Endothelial cell of umbilical vein (primary cell): ENCODE measurements at regions not wholly inside any gene's neighbourhood (a gene's known extent, or its start where the extent isn't known, plus 50 kb on each side); places are given as distances from the start of the nearest gene placed in this dataset.

ENCODE experiments used
- BruUV-seq: library from RNA; stranded (reverse); fragments of 400-500 nt; replicated peaks from 2 replicates; lab custom pipeline; 2021; lab: Mats Ljungman, UMichigan
- CTCF ChIA-PET: fragments of 300-600, 350-600 bp; sonication (Branson Sonifier 250); formaldehyde crosslinking; loops from one replicate; lab custom pipeline; 2021; ENCODE audit warnings: antibody characterized with exemption, inconsistent platforms; lab: Charles Lee
- POLR2A ChIA-PET: fragments of 300-600, 350-600 bp; sonication (Branson Sonifier 250); formaldehyde crosslinking; loops from one replicate; lab custom pipeline; 2021; ENCODE audit warnings: antibody characterized with exemption, inconsistent platforms; lab: Charles Lee
- DNase-seq: peaks from one replicate; pipeline ENCODE4 v3.0.0-alpha.2; 2011; ENCODE audit warnings: low read depth, low spot score
- FAIRE-seq: peaks from 2 replicates; lab custom pipeline; 2011; peaks lifted over from hg19 to GRCh38; lab: Jason Lieb, UNC
- H2AFZ ChIP-seq: 2 replicates; pipeline ENCODE4 v1.6.0; 2012; ENCODE audit warnings: low read depth, low read length, control low read depth, inconsistent platforms
- H3K27ac ChIP-seq: 2 replicates; pipeline ENCODE4 v1.5.1; 2011; ENCODE audit warnings: low read depth, mild to moderate bottlenecking, control low read depth, low read length, moderate library complexity; ENCODE audit not compliant: insufficient read depth
- H3K27me3 ChIP-seq, 2 experiments: 2 replicates each; pipeline versions ENCODE4 v1.6.0 to v1.6.1; 2011; ENCODE audit warnings: low read length in 2 of 2, mixed read lengths in 1 of 2; ENCODE audit not compliant: control insufficient read depth in 2 of 2, insufficient read depth in 2 of 2
- H3K36me3 ChIP-seq, 2 experiments: 2 replicates in 1 of 2; 3 replicates in 1 of 2; pipeline ENCODE4 v1.5.1; 2011; ENCODE audit warnings: low read length in 2 of 2, mild to moderate bottlenecking in 1 of 2, moderate library complexity in 1 of 2; ENCODE audit not compliant: control insufficient read depth in 2 of 2, insufficient read depth in 2 of 2; ENCODE audit errors: extremely low read depth in 1 of 2
- H3K4me1 ChIP-seq: 3 replicates; pipeline ENCODE4 v1.5.1; 2011; ENCODE audit warnings: mild to moderate bottlenecking, low read length; ENCODE audit not compliant: control insufficient read depth, insufficient read depth; ENCODE audit errors: extremely low read depth
- H3K4me2 ChIP-seq: 2 replicates; pipeline ENCODE4 v1.6.1; 2011; ENCODE audit warnings: low read length, control low read depth, mixed read lengths; ENCODE audit not compliant: insufficient read depth
- H3K4me3 ChIP-seq, 3 experiments: fragments of 200-600 bp in 1 of 3; sonication (generic), shearing (Covaris generic) in 1 of 3; replicated peaks in 1 of 3; 2 replicates each; pipeline ENCODE4 v1.5.1; 2011 to 2016; ENCODE audit warnings: control low read depth in 3 of 3, low read length in 3 of 3, mild to moderate bottlenecking in 2 of 3, inconsistent platforms in 1 of 3, low read depth in 1 of 3, moderate library complexity in 1 of 3; ENCODE audit not compliant: insufficient read depth in 1 of 3
- H3K79me2 ChIP-seq: 2 replicates; pipeline ENCODE4 v1.6.0; 2012; ENCODE audit warnings: low read length, inconsistent platforms; ENCODE audit not compliant: control insufficient read depth, insufficient read depth
- H3K9ac ChIP-seq: replicated peaks from 2 replicates; pipeline ENCODE3; 2011; ENCODE audit warnings: low read length, control low read depth; ENCODE audit not compliant: insufficient read depth; ENCODE audit errors: extremely low read depth
- H3K9me1 ChIP-seq: replicated peaks from 3 replicates; pipeline ENCODE4 v1.6.0; 2011; ENCODE audit warnings: mild to moderate bottlenecking, low read length; ENCODE audit not compliant: control insufficient read depth, insufficient read depth; ENCODE audit errors: extremely low read depth
- H3K9me3 ChIP-seq: replicated peaks from 2 replicates; pipeline ENCODE4 v1.5.1; 2012; ENCODE audit warnings: low read length, inconsistent platforms; ENCODE audit not compliant: control insufficient read depth, insufficient read depth
- H4K20me1 ChIP-seq: replicated peaks from 2 replicates; pipeline ENCODE3; 2011; ENCODE audit warnings: mild to moderate bottlenecking, low read length; ENCODE audit not compliant: control insufficient read depth, insufficient read depth; ENCODE audit errors: extremely low read depth
- CTCF ChIP-seq, 2 donors: IDR thresholded peaks; 1 replicate in 1 of 2; 2 replicates in 1 of 2; pipeline ENCODE4 v1.5.1; 2011; ENCODE audit warnings: low read length in 2 of 2, mild to moderate bottlenecking in 2 of 2, moderate library complexity in 2 of 2, control low read depth in 1 of 2, inconsistent platforms in 1 of 2, low read depth in 1 of 2; ENCODE audit not compliant: insufficient read depth in 1 of 2; ENCODE audit errors: extremely low read depth in 1 of 2
- EZH2 ChIP-seq: IDR thresholded peaks from 2 replicates; pipeline ENCODE4 v1.6.1; 2012; ENCODE audit warnings: borderline replicate concordance, low read depth, mild to moderate bottlenecking, moderate library complexity, low read length, inconsistent platforms; ENCODE audit not compliant: severe bottlenecking
- FOS ChIP-seq: IDR thresholded peaks from 2 replicates; pipeline ENCODE4 v1.6.1; 2011; ENCODE audit warnings: mild to moderate bottlenecking, low read length, moderate library complexity, borderline replicate concordance; ENCODE audit not compliant: insufficient read depth
- GATA2 ChIP-seq: IDR thresholded peaks from 2 replicates; pipeline ENCODE4 v1.7.0; 2011; ENCODE audit warnings: low read depth, mild to moderate bottlenecking, moderate library complexity, mixed read lengths, low read length; ENCODE audit not compliant: insufficient read length, insufficient read depth
- JUN ChIP-seq: IDR thresholded peaks from 2 replicates; pipeline ENCODE4 v1.6.1; 2011; ENCODE audit warnings: borderline replicate concordance, low read depth; ENCODE audit not compliant: insufficient read length, insufficient read depth
- MYC ChIP-seq: IDR thresholded peaks from one replicate; pipeline ENCODE4 v1.6.1; 2011; ENCODE audit warnings: mild to moderate bottlenecking, low read depth, low read length
- POLR2A ChIP-seq: IDR thresholded peaks from 2 replicates; pipeline ENCODE4 v1.6.1; 2012; ENCODE audit warnings: low read depth, mild to moderate bottlenecking, control low read depth, low read length
- POLR2AphosphoS5 ChIP-seq: IDR thresholded peaks from 2 replicates; pipeline ENCODE4 v1.6.1; 2012; ENCODE audit warnings: low read depth, mild to moderate bottlenecking, control low read depth, low read length, moderate library complexity; ENCODE audit not compliant: insufficient read depth
- dilution Hi-C: fragments of 300-500 bp; cut with MboI; formaldehyde crosslinking; loops from one replicate; pipeline ENCODE4 v1.15.0; 2019; ENCODE audit warnings: low sequenced_read_pairs; ENCODE audit not compliant: extremely low pct_ligation_motif_present
- intact Hi-C: fragments of 100-400 bp; cut with micrococcal nuclease; formaldehyde crosslinking; loops from one replicate; pipeline ENCODE4 v1.10.0; 2022
- TF ChIP-seq, protein P1 (sequence below): IDR thresholded peaks from 2 replicates; pipeline ENCODE4 v1.6.1; 2011; ENCODE audit not compliant: insufficient read depth, insufficient read length

DNA sequence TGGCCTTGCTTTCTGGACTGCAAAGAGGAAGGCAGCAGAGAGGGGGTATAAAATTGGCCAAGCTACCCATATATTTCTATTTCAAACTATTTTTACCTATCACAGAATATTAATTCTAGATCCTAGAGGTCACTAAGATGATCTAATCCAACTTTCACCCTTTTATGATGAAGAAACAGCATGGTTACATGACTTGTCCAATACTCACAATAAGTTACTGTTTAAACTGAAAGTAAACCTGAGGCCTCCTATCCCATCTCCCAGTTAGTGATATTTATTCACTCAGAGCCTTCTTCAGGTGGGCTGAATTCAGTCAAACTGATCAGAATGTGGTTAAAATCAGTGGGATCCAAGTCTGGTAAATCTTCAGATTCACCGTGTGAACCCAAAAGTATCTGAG, 1345.1 kb downstream of the XPNPEP1 start:
- Histone ChIP-seq H3K4me3 (no peak overlapping the region), H3K27ac (no peak overlapping the region), H3K27me3 (no peaks in the 10 kb centered on the region), H3K79me2 (no peaks in the 10 kb centered on the region), H4K20me1 (no peaks in the 10 kb centered on the region), H3K9ac (no peak overlapping the region), H2AFZ (no peak overlapping the region), H3K36me3 (no peaks in the 10 kb centered on the region), H3K4me1 (no peaks in the 10 kb centered on the region), H3K9me1 (no peaks in the 10 kb centered on the region), H3K4me2 (no peak overlapping the region), H3K9me3 (no peaks in the 10 kb centered on the region)
- no peak for DNase-seq
- dilution Hi-C loops: no loop called here
- TF ChIP-seq EZH2 (no peak), POLR2A (no peak)
- intact Hi-C loops: no loop called here
- ChIA-PET POLR2A (no interaction called here), CTCF (no interaction called here)
- FAIRE-seq: no peak
- no TSS peak for BruUV-seq

DNA sequence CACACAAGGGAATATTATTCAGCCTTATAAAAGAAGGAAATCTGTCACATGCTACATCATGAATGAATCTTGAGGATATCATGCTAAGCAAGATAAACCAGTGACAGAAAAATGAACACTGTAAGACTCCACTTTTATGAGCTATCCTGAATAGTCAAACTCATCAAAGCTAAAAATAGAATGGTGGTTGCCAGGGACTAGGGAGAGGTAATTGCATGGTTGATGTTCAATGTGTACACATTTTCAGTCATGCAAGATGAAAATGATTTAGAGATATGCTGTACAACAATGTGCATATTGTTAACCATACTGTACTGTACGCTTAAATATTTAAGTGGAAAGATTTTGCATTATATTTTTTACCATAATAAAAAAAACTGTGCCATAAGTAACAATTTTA, 1349.1 kb downstream of the XPNPEP1 start:
- H3K36me3 ChIP-seq: no peaks in the 10 kb centered on the region
- no peaks in the 10 kb centered on the region for H3K4me1 ChIP-seq
- H3K4me3 ChIP-seq: no peak overlapping the region
- H3K4me2 ChIP-seq: no peak overlapping the region
- DNase-seq: no peak
- intact Hi-C loops: no loop called here
- BruUV-seq: no TSS peak
- no peak for FAIRE-seq
- no peaks in the 10 kb centered on the region for H3K9me3 ChIP-seq
- no peak overlapping the region for H3K27ac ChIP-seq
- no peaks in the 10 kb centered on the region for H3K79me2 ChIP-seq
- H3K9me1 ChIP-seq: no peaks in the 10 kb centered on the region
- no peaks in the 10 kb centered on the region for H3K27me3 ChIP-seq
- H2AFZ ChIP-seq: no peak overlapping the region
- TF ChIP-seq EZH2 (no peak), GATA2 (no peak), FOS (no peak), POLR2AphosphoS5 (no peak), JUN (no peak), MYC (no peak), CTCF (IDR thresholded peaks at IDR 0.05; ENCODE audit: extremely low read depth in 1 of 2, insufficient read depth in 1 of 2, low read depth in 1 of 2, low read length in 2 of 2) (no peak), POLR2A (no peak)
- TF ChIP-seq, protein P1, sequence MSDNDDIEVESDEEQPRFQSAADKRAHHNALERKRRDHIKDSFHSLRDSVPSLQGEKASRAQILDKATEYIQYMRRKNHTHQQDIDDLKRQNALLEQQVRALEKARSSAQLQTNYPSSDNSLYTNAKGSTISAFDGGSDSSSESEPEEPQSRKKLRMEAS: no peak
- ChIA-PET CTCF (no interaction called here), POLR2A (no interaction called here)
- no peaks in the 10 kb centered on the region for H4K20me1 ChIP-seq
- dilution Hi-C loops: no loop called here
- no peak overlapping the region for H3K9ac ChIP-seq
